GM12873 (cell line): ENCODE measurements at regions not wholly inside any gene's neighbourhood (a gene's known extent, or its start where the extent isn't known, plus 50 kb on each side); places are given as distances from the start of the nearest gene placed in this dataset.

Experiments
- TF ChIP-seq, protein P1 (sequence below): IDR thresholded peaks from 2 replicates; pipeline ENCODE4 v1.5.1; 2012; ENCODE audit warnings: low read depth, mild to moderate bottlenecking, moderate library complexity, low read length, control low read depth; ENCODE audit not compliant: insufficient read depth; ENCODE audit errors: missing control alignments

DNA sequence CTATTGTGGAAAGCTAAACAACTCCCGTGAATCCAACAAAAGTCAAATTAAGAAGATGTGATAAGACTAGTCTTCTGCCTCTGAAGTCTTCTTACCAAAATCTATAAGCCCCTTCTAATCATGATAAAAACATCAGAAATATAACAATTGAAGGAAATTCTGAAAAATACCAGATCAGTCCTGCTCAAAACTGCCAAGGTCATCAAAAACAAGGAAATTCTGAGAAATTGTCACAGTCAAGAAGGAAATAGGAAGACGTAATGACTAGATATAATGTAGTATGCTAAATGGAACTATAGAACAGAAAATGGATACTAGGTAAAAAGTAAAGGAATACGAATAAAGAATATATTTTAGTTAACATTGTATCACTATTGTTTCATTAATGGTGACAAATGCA, 314.0 kb downstream of the TMX3 start:
- TF ChIP-seq, protein P1, sequence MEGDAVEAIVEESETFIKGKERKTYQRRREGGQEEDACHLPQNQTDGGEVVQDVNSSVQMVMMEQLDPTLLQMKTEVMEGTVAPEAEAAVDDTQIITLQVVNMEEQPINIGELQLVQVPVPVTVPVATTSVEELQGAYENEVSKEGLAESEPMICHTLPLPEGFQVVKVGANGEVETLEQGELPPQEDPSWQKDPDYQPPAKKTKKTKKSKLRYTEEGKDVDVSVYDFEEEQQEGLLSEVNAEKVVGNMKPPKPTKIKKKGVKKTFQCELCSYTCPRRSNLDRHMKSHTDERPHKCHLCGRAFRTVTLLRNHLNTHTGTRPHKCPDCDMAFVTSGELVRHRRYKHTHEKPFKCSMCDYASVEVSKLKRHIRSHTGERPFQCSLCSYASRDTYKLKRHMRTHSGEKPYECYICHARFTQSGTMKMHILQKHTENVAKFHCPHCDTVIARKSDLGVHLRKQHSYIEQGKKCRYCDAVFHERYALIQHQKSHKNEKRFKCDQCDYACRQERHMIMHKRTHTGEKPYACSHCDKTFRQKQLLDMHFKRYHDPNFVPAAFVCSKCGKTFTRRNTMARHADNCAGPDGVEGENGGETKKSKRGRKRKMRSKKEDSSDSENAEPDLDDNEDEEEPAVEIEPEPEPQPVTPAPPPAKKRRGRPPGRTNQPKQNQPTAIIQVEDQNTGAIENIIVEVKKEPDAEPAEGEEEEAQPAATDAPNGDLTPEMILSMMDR = no peak

DNA sequence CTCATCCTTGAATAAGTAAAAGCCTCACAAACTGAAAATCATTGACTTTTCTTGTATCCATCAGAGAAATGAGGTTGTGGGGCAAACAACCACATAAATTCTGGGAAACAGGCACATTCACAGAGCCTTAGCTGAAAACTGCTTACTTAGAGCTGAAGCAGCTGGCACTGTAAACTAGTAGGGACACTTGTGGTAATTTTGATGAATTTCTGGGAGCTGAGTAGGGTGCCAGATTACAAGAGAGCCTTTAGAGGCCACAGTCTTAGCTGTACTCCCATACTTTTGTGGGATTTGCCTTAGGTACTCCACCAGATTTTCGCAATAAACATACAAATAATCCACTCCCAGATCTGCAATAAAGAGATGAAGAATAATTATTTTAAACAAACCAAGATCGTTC, 315.2 kb downstream of the TMX3 start:
- TF ChIP-seq, protein P1 = no peak

DNA sequence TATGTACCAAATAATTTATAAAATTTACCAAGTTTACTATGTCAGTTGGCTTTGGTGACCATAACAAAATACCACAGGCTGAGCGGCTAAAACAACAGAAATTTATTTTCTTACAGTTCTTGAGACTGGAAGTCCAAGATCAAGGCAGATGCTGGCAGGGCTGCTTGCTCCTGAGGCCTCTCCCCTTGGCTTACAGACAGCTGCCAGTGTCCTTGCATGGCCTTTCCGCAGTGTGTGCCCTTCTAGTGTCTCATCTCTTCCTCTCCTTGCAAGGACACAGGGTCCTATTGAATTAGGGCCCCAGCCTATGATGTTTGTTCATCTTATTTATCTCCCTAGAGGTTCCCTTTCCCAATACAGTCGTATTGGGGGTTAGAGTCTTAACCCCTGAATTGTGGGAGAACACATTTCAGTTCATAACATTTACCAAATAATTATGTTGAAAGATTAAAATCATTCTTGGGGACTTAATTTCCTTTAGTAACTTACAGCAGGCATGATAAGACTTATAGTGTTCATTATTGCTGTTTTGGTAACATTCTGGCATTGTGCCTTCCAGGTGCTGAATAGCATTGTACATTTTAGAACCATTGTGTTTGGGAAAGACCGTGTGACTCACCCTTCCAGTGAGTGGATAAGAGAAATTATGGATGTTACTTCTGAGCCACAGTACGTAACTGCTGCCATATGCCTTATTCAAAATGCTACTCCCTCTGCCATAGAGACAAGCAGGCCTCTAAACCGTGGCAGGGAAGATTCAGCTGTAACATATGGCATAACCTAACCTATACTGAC, 317.5 kb downstream of the TMX3 start:
- TF ChIP-seq, protein P1 = no peak

DNA sequence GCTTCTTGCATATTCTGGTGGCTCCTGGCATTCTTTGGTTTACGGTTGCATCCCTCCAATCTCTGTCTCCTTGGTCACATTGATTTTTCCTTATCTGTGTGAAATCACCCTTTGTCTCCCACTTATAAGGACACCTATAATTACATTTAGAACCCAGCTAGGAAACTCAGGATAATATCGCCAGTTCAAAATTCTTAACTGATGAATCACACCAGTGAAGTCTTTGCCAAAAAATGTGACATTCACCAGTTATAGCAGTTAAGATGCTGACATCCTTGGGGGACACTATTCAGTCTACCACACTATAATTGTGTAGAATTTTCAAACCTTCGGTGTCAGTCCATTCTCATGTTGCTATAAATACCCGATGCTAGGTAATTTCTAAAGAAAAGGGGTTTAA, 320.2 kb downstream of the TMX3 start:
- TF ChIP-seq, protein P1 = no peak

DNA sequence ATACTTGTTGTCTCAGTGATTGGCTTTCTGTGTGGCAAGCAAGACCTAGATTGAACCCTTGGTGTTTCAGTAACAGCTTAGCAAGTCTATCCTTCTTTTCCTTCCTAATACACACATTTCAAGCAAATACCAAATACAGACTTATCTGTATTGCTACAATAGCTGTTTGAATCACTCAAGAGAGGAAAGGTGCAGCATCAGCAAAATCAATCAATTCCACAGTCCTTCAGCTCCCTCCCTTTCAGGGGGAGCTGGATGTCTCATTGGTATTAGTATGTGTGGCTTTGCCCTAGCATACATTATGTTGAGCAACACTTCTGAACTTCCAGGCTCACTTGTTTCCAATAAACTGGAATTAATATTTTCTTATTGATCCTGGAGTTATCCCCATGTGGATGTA, 323.1 kb downstream of the TMX3 start:
- TF ChIP-seq, protein P1 = no peak

DNA sequence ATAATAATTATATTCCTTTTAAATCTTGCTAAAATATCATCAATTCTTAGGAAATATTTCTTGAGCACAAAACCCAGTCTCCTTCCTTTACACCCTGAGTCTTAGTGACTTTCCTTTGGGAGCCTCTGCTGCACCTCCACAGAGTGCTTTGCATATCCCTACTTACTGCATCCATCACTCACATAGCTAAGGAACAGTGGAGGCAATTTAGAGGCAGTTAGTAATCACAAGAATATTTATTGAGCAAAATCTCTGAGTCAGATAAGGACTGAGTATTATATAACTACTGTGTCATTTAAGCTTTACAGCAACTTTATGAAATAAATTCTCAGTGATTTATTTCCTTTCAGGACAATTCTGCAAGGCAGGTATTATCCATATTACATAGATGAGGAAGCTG, 327.7 kb downstream of the TMX3 start:
- TF ChIP-seq, protein P1 = no peak

DNA sequence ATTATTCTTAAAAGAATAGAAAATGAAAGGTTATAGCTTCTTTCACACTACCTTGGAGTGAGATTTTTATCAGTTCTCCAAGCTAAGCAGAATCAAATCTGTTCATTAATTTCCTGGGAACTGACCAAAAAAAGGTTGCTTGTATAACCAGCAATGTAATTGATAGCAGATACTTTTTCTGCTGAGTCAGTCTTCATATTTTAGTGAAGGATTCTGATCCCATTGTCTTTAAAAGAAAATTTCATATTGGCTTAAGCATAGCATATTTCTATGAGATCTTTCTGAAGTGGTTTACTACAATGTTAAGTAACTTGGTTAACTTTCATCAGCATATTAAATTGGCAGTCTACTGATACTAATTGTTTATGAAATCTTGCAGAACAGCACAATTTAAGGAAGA, 338.0 kb downstream of the TMX3 start:
- TF ChIP-seq, protein P1 = no peak

DNA sequence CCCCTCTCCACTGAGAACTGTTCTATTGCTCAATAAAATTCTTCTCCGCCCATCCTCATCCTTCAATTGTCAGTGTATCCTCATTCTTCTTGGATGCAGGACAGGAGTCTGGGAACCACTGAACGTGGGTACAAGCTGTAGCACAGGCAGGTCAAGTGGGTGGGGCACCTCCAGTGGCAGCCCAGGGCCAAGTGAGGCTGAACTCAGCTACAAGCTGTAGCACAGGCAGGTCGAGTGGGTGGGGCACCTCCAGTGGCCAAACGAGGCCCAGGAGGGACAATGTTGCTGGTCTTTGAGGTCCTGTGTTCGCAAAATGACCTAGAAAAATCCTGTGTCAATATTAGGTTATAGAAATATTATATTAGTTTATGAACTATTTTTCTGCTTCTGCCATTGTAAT, 352.0 kb downstream of the TMX3 start:
- TF ChIP-seq, protein P1 = no peak
